ENCODE measurements at regions not wholly inside any gene's neighbourhood (a gene's known extent, or its start where the extent isn't known, plus 50 kb on each side); places are given as distances from the start of the nearest gene placed in this dataset.

DNA sequence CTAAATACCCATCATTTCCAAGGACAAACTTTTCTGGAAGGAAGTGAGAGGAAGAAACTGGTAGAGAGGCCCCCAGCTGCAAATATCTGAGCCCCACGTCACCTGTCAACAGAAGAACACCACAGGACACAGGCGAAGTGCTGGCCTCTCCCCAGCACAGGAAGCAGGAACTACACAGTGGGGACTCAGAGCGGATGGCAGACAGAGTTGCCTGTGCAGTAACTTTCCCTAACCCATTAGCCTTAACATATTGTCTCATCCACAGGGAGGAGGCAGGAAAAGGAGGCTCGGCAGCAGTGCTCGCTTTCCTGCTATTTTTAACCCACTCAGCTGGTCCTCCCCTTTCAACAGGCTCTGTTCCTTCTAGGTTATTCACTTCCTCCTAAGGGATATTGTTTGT, 111.5 kb upstream of the TMPO start:
- DNase-seq = no peak

DNA sequence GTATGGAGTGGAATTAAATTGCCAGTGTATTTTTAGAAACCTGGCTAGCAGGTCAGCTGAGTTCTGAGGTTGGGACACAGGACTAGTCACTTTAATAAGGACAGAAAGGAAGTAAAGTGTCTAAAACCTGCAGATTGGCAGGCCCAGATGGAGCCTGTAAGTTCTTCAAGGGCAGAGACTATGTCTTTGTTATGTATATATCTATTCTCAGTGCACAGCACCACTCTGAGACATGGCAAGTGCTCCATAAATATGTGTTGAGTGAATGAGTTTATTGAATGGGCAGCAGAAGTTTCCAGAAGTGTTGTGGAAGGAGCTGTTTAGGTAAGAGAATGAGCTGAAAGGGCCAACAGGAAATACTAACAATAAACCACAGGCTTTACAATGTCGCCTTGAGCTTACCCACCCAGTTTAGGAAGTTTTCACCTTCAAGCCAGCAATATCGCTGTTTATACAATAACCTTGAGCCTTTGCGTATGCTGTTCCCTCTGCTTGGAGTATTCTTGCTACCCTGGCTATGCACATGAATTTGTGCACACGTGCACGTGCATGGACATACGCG, 109.5 kb upstream of the TMPO start:
- DNase-seq = no peak

DNA sequence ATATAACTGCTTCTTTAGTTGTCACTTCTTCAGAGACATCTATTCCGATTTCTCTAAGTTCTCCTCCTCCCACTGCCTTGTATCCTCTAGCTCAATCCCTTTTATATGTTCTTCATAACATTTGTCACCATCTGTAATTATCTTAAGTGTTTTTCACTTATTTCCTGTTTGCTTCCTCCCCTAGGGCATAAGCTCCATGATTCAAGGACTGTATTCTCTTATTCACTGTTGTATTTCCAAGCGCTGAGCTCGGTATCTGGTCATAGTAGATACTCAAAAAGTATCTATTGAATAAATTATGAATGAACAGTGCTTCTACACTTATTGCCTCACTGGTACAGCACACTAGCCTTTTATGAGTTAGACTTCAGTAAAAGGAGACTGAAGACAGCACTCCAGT, 109.0 kb upstream of the TMPO start:
- DNase-seq = no peak

DNA sequence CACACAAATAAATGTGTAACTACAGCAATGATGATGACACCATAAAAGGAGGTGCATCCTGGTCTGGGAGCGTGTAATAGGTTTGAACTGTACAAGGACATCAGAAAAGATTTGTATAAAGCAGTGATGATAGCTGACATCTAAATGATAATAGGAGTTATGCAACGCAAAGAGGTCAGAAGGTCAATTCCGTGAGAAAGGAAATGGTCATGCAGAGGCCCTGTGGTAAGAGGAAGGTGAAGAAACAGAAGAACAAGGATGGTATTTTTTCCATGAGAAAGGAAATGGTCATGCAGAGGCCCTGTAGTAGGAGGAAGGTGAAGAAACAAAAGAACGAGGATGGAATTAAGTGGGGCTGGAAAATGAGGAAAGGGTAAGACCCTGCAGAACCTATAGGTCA, 106.7 kb upstream of the TMPO start:
- DNase-seq = no peak

DNA sequence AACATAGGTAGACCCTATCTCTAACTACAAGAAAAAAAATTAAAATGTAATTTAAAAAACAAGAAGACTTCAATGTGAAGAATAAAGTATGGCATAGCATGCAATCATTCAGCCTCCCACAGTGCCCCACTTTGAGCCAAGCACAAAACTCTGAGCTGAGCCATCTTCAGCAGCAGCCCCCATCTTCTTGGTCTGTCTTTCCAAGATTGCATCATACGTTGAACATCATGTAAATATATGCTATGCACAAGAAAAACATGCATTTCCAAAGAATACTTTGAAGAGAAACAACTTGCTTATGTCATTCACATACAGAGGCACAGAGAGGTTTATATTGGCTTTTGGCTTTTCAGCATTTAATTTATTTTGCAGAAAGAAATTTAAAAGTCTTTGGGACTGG, 105.8 kb upstream of the TMPO start:
- no peak for DNase-seq

DNA sequence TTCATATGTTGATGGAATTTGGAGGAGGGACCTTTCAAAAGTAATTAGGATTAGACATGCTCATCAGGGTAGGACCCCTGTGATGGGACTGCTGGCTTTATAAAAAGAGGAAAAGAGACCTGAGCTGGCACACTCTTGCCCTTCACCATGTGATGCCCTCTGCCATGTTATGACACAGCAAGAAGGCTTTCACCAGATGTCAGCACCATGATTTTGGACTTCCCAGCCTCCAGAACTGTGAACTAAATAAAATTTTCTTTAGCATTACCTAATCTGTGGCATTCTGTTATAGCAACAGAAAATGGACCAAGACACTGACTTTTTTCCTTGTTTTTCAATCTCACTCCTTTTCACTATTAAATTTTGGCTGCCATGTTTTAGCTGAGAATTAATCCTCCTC, 105.0 kb upstream of the TMPO start:
- DNase-seq = no peak

DNA sequence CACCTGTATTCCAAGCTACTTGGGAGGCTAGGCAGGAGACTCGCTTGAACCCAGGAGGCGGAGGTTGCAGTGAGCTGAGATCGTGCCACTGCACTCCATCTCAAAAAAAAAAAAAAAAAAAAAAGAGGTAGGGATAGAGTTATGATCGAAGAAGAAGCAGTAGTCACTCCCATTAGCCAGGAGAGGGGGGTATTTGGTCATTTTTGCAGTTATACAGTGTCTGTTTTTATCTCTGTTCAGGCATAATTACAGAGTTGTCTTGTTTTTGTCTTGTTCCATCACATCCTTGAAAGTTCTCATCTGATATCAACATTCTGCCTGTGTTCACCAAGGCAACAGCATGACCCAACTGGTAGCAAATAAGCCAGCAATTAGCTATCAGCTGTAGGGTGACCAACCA, 98.5 kb upstream of the TMPO start:
- DNase-seq = no peak

DNA sequence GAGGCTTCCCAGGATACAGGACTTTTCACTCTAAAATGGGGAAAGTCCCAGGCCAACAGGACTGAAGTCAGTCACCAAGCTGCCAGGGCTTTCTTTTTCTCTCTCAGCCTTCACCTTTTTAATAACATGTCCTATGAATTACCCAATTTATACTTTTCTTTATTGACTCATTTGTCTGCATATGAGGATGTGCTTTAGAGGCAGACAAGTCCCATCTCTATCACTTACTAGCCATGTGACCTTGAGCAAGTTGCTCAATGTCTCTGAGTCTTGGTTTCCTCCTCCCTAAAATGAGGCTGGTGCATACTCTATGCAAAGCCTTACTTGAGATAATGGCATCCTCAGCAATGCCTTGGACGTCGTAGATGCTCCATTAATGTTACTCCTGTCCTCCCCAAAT, 98.1 kb upstream of the TMPO start:
- no peak for DNase-seq

DNA sequence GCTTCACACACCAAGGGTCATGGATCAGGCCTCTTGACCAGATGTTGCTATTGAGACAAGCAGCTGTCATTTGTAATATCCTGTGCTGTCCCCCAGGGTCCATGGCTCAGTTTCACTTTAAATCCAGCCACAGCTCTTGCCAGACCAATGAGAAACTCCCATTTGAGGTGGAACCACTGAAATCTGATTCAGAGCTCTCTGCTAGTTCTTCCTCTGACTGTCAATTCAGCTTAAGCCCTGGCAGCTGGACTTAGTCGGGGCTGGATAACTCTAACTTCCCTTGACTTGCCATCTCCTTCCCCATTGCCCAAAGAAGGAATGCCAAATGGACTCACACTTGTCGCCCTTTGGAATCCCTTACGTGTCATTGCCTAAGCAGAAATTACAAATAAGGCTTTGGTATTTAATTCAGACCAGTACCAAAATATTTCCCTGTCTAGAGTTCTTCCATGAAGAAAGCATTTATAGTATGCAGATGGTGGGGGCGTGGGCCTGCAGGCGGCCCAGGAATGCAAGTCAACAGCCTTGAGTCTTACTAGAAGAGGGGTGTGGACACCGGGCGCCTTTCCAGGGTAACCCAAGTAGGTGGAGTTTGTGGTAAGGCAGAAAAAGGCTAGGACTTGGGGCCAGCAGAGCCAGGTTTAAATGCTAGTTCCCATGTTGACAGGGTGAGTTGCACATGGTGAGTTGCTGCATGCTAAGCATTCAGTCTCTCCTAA, 96.9 kb upstream of the TMPO start:
- DNase-seq = peak; percentile 37

DNA sequence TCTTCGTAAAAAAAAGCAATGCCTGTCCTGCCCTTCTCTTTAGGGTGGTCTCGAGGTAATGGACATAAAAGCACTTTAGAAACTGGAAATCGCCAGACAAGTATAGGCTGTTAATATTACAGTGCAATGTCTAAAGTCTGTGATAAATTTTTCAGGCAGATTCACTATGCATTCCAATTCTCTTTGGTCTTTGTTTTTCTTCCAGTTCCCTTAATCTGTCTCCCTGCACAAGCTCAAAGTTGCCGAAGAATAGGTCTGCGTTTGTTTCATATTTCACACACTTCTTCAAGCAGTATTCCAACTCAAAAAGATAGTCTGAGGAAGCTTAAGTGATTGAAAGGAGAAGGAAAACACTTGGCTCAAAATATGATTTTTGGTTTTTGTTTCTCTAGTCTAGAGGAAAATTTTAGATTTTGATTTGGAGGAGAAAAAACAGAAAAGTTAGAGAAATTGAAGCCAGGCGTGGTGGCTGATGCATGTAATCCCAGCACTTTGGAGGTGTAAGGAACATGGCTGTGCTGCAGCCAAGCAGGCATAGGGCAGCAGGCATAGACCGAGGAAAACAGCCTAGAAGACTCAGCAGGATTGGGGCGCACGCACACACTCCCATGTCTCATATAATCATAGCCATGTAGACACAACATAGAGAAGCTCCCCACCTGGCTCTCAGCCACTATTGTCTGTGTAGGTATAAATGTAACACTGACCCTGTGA, 96.2 kb upstream of the TMPO start:
- DNase-seq = no peak

DNA sequence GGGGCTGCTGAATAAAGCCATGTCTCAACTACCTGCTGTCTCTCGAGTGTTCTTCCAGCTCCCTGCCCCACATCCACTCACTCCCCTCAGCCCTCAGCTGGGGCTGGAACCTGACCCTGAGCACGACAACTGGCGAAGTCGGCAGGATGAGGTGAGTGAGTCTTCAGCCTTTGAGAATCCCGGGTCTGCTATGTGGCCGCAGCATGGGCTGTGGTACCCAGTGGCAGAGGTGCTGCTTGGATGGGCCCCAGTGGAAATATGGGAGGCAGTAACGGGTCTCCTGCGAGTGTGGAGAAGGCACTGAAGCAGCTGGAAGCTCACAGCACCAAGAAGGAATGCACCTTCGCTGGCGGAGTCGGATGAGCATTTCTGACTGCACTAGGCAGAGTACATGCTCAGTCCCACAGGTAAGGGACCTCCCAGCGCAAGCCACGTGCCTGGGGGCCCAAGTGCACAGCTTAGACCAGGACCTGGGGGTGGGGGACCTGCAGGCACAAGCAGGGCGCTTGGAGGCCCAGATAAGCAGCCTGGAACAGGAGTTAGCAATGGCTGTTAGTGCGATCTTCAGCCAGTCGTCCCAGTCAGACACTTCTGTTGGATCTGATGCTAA, 95.5 kb upstream of the TMPO start:
- no peak for DNase-seq

DNA sequence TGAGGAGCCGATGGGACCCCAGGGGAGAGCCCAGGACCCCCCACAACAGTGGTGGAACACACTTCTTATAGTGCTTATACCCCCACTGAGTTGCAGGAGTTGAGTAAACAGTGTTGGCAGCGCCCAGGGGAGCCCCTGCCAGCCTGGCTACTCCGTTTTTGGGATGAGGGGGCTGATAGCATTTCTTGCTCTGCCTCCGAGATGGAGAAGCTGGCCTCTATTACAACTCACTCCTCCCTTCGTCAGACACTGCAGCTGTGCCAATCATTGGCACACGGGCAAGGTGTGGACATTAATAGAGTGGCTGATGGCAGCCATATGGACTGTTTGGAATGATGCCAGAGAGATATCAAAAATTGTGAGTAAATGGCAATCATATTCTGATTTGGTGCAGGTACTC, 94.9 kb upstream of the TMPO start:
- DNase-seq = no peak

DNA sequence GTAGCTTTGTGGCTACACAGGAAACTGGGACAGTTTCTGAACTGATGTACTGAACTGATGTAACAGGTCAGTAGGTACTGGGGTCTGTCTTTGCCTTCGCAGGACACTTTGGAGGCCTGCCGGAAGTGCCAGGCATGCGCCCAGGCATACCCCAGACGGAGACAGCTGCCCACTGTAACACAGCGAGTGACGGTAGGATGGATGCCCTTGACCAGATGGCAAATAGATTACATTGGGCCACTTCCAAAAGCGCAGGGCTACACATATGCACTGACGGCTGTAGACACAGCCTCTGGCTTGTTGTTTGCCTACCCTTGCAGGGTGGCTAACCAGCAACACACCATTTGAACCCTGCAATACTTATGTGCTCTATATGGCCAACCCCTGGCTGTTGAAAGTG, 94.1 kb upstream of the TMPO start:
- DNase-seq = no peak

DNA sequence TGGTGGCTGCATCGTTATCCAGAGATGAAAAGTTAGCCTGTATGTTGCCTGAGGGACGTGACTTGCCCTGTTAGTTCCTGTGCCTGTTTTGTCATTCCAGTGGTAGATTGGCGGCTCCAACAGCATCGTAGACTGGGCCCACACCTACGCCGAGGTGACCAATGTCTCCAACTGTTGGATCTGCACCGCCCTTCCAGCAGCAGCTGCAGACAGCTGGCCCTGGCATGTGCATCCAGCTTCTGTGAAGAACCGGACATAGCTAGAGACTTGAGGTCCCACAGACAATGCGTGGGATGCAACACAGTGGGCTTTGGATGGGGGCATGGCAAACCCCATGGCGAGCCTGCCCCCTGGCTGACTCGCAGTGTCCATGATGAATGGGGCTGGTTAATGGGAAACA, 93.0 kb upstream of the TMPO start:
- no peak for DNase-seq

DNA sequence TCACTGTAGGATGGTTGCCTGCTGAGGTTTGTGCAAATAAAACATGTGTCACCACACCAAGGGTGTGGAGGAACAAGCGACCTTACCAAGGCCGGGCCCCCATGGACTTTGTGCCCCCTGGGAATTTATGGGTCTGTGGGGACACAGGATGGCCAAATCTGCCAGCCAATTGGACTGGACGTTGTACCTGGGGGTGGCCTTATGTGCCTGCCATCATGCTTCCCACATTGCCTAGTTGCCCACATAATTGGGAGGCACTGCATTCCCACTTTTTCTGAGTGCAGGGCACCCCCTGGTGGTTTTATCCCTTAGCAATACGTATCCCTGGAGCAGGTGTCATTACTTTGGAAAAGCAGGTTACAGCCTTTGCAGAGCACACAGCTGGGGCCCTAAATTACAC, 92.6 kb upstream of the TMPO start:
- DNase-seq = no peak

DNA sequence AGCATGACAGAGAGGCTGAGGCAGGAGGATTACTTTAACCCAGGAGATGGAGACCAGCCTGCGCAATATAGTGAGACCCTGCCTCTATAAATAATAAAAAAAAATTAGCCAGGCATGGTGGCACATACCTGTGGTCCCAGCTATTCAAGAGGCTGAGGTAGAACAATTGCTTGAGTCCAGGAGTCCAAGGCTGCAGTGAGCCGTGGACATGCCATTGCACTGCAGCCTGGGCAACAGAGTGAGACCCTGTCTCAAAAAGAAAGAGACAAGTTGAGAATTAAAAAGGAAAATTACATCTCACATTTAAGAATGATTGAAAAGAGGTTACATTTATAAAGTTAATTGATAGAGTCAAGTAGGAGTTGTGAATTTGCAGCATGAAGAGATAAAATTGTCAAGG, 91.4 kb upstream of the TMPO start:
- DNase-seq = no peak

DNA sequence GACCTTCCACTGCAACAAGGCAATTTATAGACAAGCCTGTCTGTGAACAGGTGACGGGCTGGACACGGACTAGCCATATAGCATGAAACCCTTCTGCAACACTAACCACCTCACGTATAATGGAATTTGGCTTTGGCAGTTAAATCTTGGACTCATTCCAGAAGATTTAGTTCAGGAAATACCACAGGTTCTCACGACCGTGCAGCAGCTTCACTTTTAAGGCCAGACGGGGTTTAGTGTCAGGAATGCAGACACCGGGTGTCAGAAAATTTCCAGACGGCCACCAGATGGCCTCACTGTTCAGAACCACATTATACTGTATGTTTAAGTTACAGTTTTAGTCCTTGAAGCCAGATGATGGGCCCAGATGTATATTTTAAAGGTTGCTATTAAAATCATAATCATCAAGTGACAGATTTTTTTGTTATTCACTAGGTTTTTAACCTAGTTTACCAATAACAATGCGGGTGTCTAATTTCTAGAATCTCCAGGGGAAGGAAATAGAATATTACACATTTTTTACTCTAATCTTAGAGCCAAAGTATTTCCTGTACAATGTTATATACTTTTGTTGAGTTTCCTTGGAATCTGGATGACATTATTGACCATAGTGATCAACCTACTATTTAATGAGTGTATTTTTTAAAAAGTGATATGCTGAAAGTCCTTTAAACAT, 90.5 kb upstream of the TMPO start:
- DNase-seq = peak; percentile 41

DNA sequence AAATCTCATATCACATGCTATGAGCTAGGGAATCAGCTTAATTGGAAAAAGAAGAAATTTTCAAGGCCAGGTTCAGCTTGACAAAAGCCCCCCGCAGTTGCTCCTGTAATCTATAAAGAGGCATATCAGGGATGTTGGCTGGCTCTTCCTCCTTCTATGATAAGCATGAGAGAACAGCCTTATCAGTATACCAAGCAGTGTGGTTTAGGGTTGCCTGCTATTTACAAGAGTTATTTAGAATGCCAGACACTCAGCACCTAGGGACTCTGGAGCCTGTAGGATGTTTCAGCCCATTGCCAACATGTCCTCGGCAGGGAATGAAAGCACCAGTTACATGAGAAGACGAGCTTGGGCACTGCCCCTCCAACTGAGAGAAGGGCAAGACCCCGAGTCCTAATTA, 89.5 kb upstream of the TMPO start:
- DNase-seq = no peak

DNA sequence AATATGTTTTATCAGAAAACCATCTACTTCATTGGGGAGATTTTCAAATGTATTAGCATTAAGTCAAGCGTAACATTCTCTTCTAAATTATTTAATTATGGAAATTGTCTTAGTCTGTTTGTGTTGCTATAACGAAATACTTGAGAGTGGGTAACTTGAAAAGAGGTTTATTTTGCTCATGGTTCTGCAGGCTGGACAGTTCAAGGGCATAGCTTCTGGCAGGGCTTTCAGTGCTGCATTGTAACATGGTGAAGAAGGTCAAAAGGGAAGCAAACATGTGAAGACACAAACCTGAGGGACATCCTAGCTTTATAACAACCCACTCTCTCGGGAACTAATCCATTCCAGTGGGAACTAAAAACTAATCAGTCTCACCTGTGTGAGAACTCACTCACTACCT, 84.3 kb upstream of the TMPO start:
- no peak for DNase-seq

DNA sequence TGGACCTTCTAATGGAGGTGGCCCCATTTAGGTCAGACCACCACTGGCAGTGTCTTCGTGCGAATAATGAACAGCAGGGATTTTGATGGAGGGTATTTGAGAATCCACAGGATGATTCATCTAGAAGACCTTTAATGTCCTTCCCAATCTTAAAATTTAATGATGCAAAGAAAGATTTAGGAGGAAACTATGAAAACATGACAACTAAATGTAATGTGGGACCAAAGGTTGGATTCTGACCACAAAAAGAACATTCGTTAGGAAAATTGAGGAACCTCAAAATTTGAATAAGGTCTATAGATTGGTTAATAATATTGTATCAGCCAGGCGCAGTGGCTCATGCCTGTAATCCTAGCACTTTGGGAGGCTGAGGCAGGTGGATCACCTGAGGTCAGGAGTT, 78.2 kb upstream of the TMPO start:
- no peak for DNase-seq

DNA sequence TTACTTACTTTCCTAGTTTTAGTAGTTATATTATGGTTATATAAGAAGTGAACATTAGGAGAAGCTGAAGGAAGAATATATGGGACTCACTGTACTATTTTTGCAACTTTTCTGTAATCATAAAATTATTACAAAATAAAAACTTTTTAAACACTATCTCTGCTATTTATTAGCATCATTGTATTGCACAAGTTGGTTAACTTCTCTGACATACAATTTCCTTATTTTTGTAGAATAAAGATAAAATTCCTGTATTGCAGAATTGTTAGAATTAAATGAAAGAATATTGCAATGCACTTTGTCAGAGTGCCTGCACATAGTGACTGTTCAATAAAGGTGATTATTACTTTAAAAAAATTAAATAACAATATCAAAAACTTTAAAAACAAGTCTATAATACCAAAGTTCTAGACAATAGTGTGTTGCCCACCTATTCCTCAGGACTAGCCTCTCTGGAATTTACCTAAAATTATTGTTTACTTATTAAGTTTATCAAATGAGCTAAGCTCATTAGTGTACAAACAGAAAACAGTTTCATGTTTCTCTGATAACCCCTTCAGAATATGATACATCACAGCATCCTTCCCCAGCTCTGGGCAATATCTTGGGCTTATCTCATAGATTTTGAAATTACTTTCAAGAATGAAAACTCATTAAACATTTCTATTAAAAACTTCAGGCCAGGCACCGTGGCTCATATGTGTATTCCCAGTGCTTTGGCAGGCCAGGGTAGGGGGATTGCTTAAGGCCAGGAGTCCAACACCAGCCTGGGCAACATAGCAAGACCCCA, 77.4 kb upstream of the TMPO start:
- no peak for DNase-seq

DNA sequence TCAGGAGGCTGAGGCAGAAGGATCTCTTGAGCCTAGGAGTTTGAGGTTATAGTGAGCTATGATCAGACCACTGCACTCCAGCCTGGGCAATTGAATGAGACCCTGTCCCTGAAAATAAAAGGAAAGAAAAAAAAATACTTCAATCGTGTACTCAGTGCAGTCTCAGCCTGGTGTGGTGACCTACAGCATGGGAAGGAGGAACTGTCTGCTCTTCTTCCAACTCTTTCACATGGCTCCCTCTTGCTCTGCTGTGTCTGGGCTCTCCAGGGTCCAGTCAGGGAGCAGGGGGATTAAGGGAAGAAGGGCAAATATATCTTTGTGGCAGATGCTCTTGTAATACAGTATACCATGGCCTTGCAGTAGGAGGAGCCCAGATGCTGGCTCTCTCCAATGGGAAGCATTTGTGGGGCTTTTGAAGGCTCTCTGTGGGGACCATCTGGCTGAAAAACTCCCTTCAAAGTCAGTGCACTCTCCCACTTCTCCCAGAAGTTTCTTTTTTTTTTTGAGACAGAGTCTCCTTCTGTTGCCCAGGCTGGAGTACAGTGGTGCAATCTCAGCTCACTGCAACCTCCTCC, 76.6 kb upstream of the TMPO start:
- no peak for DNase-seq

All from right kidney (tissue), 1 donor.